Subcutaneous abdominal adipose tissue (tissue), 5 donors: ENCODE measurements at regions not wholly inside any gene's neighbourhood (a gene's known extent, or its start where the extent isn't known, plus 50 kb on each side); places are given as distances from the start of the nearest gene placed in this dataset.

Experiments
- H3K27ac ChIP-seq: one replicate; pipeline ENCODE4 v1.7.0; 2013; ENCODE audit warnings: low read depth, mild to moderate bottlenecking, inconsistent platforms, low read length, moderate library complexity
- H3K27me3 ChIP-seq, 5 donors: one replicate each; pipeline ENCODE4 v1.7.0; 2013; ENCODE audit warnings: low read length in 5 of 5, inconsistent platforms in 1 of 5; ENCODE audit not compliant: control insufficient read depth in 5 of 5, insufficient read depth in 4 of 5
- H3K36me3 ChIP-seq, 5 donors: one replicate each; pipeline ENCODE4 v1.7.0; 2013; ENCODE audit warnings: low read length in 5 of 5; ENCODE audit not compliant: control insufficient read depth in 5 of 5, insufficient read depth in 5 of 5
- H3K4me1 ChIP-seq, 5 donors: one replicate each; pipeline ENCODE4 v1.7.0; 2013; ENCODE audit warnings: low read length in 5 of 5, mild to moderate bottlenecking in 3 of 5, moderate library complexity in 1 of 5; ENCODE audit not compliant: control insufficient read depth in 5 of 5, insufficient read depth in 5 of 5
- H3K4me3 ChIP-seq, 5 donors: one replicate each; pipeline ENCODE4 v1.7.0; 2013; ENCODE audit warnings: low read length in 5 of 5, low read depth in 1 of 5
- H3K9ac ChIP-seq, 5 donors: one replicate each; pipeline ENCODE4 v1.7.0; 2013; ENCODE audit warnings: low read length in 5 of 5, mild to moderate bottlenecking in 4 of 5, moderate library complexity in 3 of 5
- H3K9me3 ChIP-seq, 5 donors: one replicate each; pipeline ENCODE4 v1.7.0; 2013; ENCODE audit warnings: low read length in 5 of 5; ENCODE audit not compliant: control insufficient read depth in 5 of 5
- donor health status: healthy.
- donor health status: healthy.
- donor health status: healthy.
- donor health status: healthy.
- donor health status: healthy.

GRCh38 chr15:81471151-81471550 is 97.1 kb upstream of the TMC3 start:
- no peaks in the 10 kb centered on the region for H3K9me3 ChIP-seq
- H3K4me3 ChIP-seq = no peak overlapping the region
- no peaks in the 10 kb centered on the region for H3K4me1 ChIP-seq
- peaks cover 0 to 8% (median 0%) of the 10 kb centered on the region in 5 donors for H3K27me3 ChIP-seq
- no peak overlapping the region for H3K9ac ChIP-seq
- no peaks in the 10 kb centered on the region for H3K36me3 ChIP-seq
- H3K27ac ChIP-seq = no peak overlapping the region

- Histone ChIP-seq H3K9ac (no peak overlapping the region), H3K36me3 (no peaks in the 10 kb centered on the region), H3K27me3 (peaks cover 0 to 6% (median 0%) of the 10 kb centered on the region in 5 donors), H3K4me1 (no peaks in the 10 kb centered on the region), H3K27ac (no peak overlapping the region), H3K4me3 (no peak overlapping the region), H3K9me3 (peaks cover 0 to 4% (median 0%) of the 10 kb centered on the region in 5 donors)
These were observed 95.1 kb upstream of the TMC3 start for GRCh38 chr15:81469154-81469553.

GRCh38 chr15:81466741-81467140 is 92.7 kb upstream of the TMC3 start:
- Histone ChIP-seq H3K4me1 (no peaks in the 10 kb centered on the region), H3K4me3 (no peak overlapping the region), H3K36me3 (no peaks in the 10 kb centered on the region), H3K27ac (no peak overlapping the region), H3K27me3 (peaks cover 0 to 2% (median 0%) of the 10 kb centered on the region in 5 donors), H3K9me3 (peaks cover 0 to 6% (median 4%) of the 10 kb centered on the region in 5 donors), H3K9ac (no peak overlapping the region)

- Histone ChIP-seq H3K9me3 (peaks cover 0 to 11% (median 2%) of the 10 kb centered on the region in 5 donors), H3K36me3 (no peaks in the 10 kb centered on the region), H3K27ac (no peak overlapping the region), H3K4me3 (no peak overlapping the region), H3K27me3 (no peaks in the 10 kb centered on the region), H3K4me1 (no peaks in the 10 kb centered on the region), H3K9ac (no peak overlapping the region)
These were observed 80.0 kb upstream of the TMC3 start for GRCh38 chr15:81454024-81454423.

- H3K4me1 ChIP-seq = no peaks in the 10 kb centered on the region
- no peak overlapping the region for H3K4me3 ChIP-seq
These were observed 76.7 kb upstream of the TMC3 start for GRCh38 chr15:81450721-81451120.

GRCh38 chr15:81449836-81450474 is 75.9 kb upstream of the TMC3 start:
- no peak overlapping the region for H3K4me3 ChIP-seq
- no peaks in the 10 kb centered on the region for H3K27me3 ChIP-seq
- no peaks in the 10 kb centered on the region for H3K4me1 ChIP-seq
- H3K27ac ChIP-seq = no peak overlapping the region
- no peaks in the 10 kb centered on the region for H3K36me3 ChIP-seq
- no peak overlapping the region for H3K9ac ChIP-seq
- H3K9me3 ChIP-seq = peaks cover 3 to 16% (median 11%) of the 10 kb centered on the region in 5 donors

More at GRCh38 chr15:81450721-81451120, 76.7 kb upstream of the TMC3 start:
- H3K9ac ChIP-seq = no peak overlapping the region
- peaks cover 3 to 12% (median 11%) of the 10 kb centered on the region in 5 donors for H3K9me3 ChIP-seq
- no peak overlapping the region for H3K27ac ChIP-seq
- H3K36me3 ChIP-seq = no peaks in the 10 kb centered on the region
- H3K27me3 ChIP-seq = no peaks in the 10 kb centered on the region

- Histone ChIP-seq H3K27me3 (no peaks in the 10 kb centered on the region), H3K27ac (no peak overlapping the region), H3K9ac (no peak overlapping the region), H3K4me3 (no peak overlapping the region), H3K36me3 (no peaks in the 10 kb centered on the region), H3K9me3 (peaks cover 3 to 16% (median 5%) of the 10 kb centered on the region in 5 donors), H3K4me1 (no peaks in the 10 kb centered on the region)
These were observed 69.2 kb upstream of the TMC3 start for GRCh38 chr15:81443040-81443820.

GRCh38 chr15:81442454-81442853 is 68.4 kb upstream of the TMC3 start:
- Histone ChIP-seq H3K9ac (no peak overlapping the region), H3K27ac (no peak overlapping the region), H3K9me3 (peaks cover 3 to 15% (median 5%) of the 10 kb centered on the region in 5 donors), H3K4me1 (no peaks in the 10 kb centered on the region), H3K36me3 (no peaks in the 10 kb centered on the region), H3K27me3 (no peaks in the 10 kb centered on the region), H3K4me3 (no peak overlapping the region)

- no peak overlapping the region for H3K4me3 ChIP-seq
- no peak overlapping the region for H3K27ac ChIP-seq
- no peak overlapping the region for H3K9ac ChIP-seq
- H3K36me3 ChIP-seq = no peaks in the 10 kb centered on the region
- no peaks in the 10 kb centered on the region for H3K4me1 ChIP-seq
- no peaks in the 10 kb centered on the region for H3K27me3 ChIP-seq
- H3K9me3 ChIP-seq = peaks cover 0 to 3% (median 0%) of the 10 kb centered on the region in 5 donors
These were observed 60.8 kb upstream of the TMC3 start for GRCh38 chr15:81434851-81435250.

GRCh38 chr15:81433462-81433861 is 59.4 kb upstream of the TMC3 start:
- H3K9ac ChIP-seq = no peak overlapping the region
- no peaks in the 10 kb centered on the region for H3K4me1 ChIP-seq
- H3K9me3 ChIP-seq = peaks cover 0 to 3% (median 0%) of the 10 kb centered on the region in 5 donors
- H3K27ac ChIP-seq = no peak overlapping the region
- H3K36me3 ChIP-seq = no peaks in the 10 kb centered on the region
- H3K4me3 ChIP-seq = no peak overlapping the region
- H3K27me3 ChIP-seq = no peaks in the 10 kb centered on the region
